WTC11 (cell line): ENCODE measurements at regions not wholly inside any gene's neighbourhood (a gene's known extent, or its start where the extent isn't known, plus 50 kb on each side); places are given as distances from the start of the nearest gene placed in this dataset.

Experiments used
- ATAC-seq: fragments of 200-7000 bp; cut with Tn5 transposase; 2 replicates; pipeline ENCODE4 v1.10.0; 2021; ENCODE audit warnings: mild to moderate bottlenecking, moderate library complexity
- CTCF ChIA-PET: fragments of 300-600 bp; sonication (Branson Sonifier 250); formaldehyde crosslinking; loops from one replicate; lab custom pipeline; 2021; ENCODE audit warnings: antibody characterized with exemption; lab: Charles Lee
- POLR2A ChIA-PET: fragments of 350-600 bp; sonication (Branson Sonifier 250); formaldehyde crosslinking; loops from one replicate; lab custom pipeline; 2021; ENCODE audit warnings: antibody characterized with exemption; lab: Charles Lee
- DNase-seq: peaks from one replicate; pipeline ENCODE4 v3.0.0; 2021; ENCODE audit warnings: low spot score
- H3K27ac Mint-ChIP-seq: 2 replicates; pipeline ENCODE4 v1.8.0; 2021; ENCODE audit warnings: mixed read lengths
- H3K27me3 Mint-ChIP-seq: 2 replicates; pipeline ENCODE4 v1.8.0; 2021; ENCODE audit warnings: low read depth, mild to moderate bottlenecking, moderate library complexity, mixed read lengths
- H3K36me3 Mint-ChIP-seq: 2 replicates; pipeline ENCODE4 v1.8.0; 2021; ENCODE audit warnings: mixed read lengths
- H3K4me1 Mint-ChIP-seq: 2 replicates; pipeline ENCODE4 v1.8.0; 2022; ENCODE audit warnings: mixed read lengths
- H3K4me3 Mint-ChIP-seq: 2 replicates; pipeline ENCODE4 v1.8.0; 2021; ENCODE audit warnings: mild to moderate bottlenecking, moderate library complexity, mixed read lengths
- H3K9me3 Mint-ChIP-seq: 2 replicates; pipeline ENCODE4 v1.8.0; 2021; ENCODE audit warnings: mixed read lengths
- CREM ChIP-seq: sonication (generic); formaldehyde crosslinking; IDR thresholded peaks from 2 replicates; pipeline ENCODE4 v1.8.1; 2022; ENCODE audit warnings: mild to moderate bottlenecking, missing genetic modification reagents, moderate library complexity
- ESRRA ChIP-seq: sonication (generic); formaldehyde crosslinking; IDR thresholded peaks from 2 replicates; pipeline ENCODE4 v1.8.1; 2022; ENCODE audit warnings: mild to moderate bottlenecking, missing genetic modification reagents, borderline replicate concordance
- FOXJ3 ChIP-seq: sonication (generic); formaldehyde crosslinking; IDR thresholded peaks from 2 replicates; pipeline ENCODE4 v1.9.0; 2021; ENCODE audit warnings: missing genetic modification reagents, mild to moderate bottlenecking, borderline replicate concordance
- GTF2I ChIP-seq: fragments of 250-450 bp; sonication (Bioruptor Pico); conservative IDR thresholded peaks from 2 replicates; pipeline ENCODE4 v1.4.0; 2021; ENCODE audit warnings: mild to moderate bottlenecking
- KAT7 ChIP-seq: sonication (generic); formaldehyde crosslinking; IDR thresholded peaks from 2 replicates; pipeline ENCODE4 v1.8.1; 2023; ENCODE audit warnings: missing genetic modification reagents, mild to moderate bottlenecking, borderline replicate concordance
- NR2C2 ChIP-seq: sonication (generic); formaldehyde crosslinking; IDR thresholded peaks from 2 replicates; pipeline ENCODE4 v1.8.0; 2022; ENCODE audit warnings: mild to moderate bottlenecking, missing genetic modification reagents
- NR3C1 ChIP-seq: sonication (generic); formaldehyde crosslinking; conservative IDR thresholded peaks from 2 replicates; pipeline ENCODE4 v1.8.1; 2023; ENCODE audit warnings: low read depth, mild to moderate bottlenecking, missing genetic modification reagents
- SOX15 ChIP-seq: fragments of 250-450 bp; sonication (Bioruptor Pico); IDR thresholded peaks from 2 replicates; pipeline ENCODE4 v1.9.0; 2021; ENCODE audit warnings: mild to moderate bottlenecking
- SP1 ChIP-seq: sonication (generic); formaldehyde crosslinking; conservative IDR thresholded peaks from 2 replicates; pipeline ENCODE4 v1.8.1; 2022; ENCODE audit warnings: missing genetic modification reagents
- TEAD4 ChIP-seq: sonication (generic); formaldehyde crosslinking; IDR thresholded peaks from 2 replicates; pipeline ENCODE4 v1.8.0; 2022; ENCODE audit warnings: mild to moderate bottlenecking, missing genetic modification reagents
- ZNF423 ChIP-seq: fragments of 250-450 bp; sonication (Bioruptor Pico); IDR thresholded peaks from 2 replicates; pipeline ENCODE4 v2.1.2; 2022; ENCODE audit warnings: mild to moderate bottlenecking, moderate library complexity
- ZNF671 ChIP-seq: fragments of 250-450 bp; sonication (Bioruptor Pico); IDR thresholded peaks from 2 replicates; pipeline ENCODE4 v1.8.0; 2021; ENCODE audit warnings: mild to moderate bottlenecking
- TF ChIP-seq, protein P1 (sequence below): fragments of 250-450 bp; sonication (Bioruptor Pico); IDR thresholded peaks from 2 replicates; pipeline ENCODE4 v1.9.0; 2021; ENCODE audit warnings: mild to moderate bottlenecking, borderline replicate concordance
- TF ChIP-seq, protein P2 (sequence below): sonication (generic); formaldehyde crosslinking; IDR thresholded peaks from 2 replicates; pipeline ENCODE4 v1.8.1; 2022; ENCODE audit warnings: mild to moderate bottlenecking, missing genetic modification reagents, moderate library complexity, borderline replicate concordance
- TF ChIP-seq, protein P3 (sequence below): sonication (generic); formaldehyde crosslinking; IDR thresholded peaks from 2 replicates; pipeline ENCODE4 v1.8.1; 2023; ENCODE audit warnings: mild to moderate bottlenecking, missing genetic modification reagents, borderline replicate concordance
- TF ChIP-seq, protein P4 (sequence below): sonication (generic); formaldehyde crosslinking; IDR thresholded peaks from 2 replicates; pipeline ENCODE4 v1.8.1; 2023; ENCODE audit warnings: mild to moderate bottlenecking, missing genetic modification reagents, moderate library complexity
- TF ChIP-seq, protein P5 (sequence below): fragments of 250-450 bp; sonication (Bioruptor Pico); IDR thresholded peaks from 2 replicates; pipeline ENCODE4 v2.1.2; 2022; ENCODE audit warnings: mild to moderate bottlenecking, moderate library complexity

DNA sequence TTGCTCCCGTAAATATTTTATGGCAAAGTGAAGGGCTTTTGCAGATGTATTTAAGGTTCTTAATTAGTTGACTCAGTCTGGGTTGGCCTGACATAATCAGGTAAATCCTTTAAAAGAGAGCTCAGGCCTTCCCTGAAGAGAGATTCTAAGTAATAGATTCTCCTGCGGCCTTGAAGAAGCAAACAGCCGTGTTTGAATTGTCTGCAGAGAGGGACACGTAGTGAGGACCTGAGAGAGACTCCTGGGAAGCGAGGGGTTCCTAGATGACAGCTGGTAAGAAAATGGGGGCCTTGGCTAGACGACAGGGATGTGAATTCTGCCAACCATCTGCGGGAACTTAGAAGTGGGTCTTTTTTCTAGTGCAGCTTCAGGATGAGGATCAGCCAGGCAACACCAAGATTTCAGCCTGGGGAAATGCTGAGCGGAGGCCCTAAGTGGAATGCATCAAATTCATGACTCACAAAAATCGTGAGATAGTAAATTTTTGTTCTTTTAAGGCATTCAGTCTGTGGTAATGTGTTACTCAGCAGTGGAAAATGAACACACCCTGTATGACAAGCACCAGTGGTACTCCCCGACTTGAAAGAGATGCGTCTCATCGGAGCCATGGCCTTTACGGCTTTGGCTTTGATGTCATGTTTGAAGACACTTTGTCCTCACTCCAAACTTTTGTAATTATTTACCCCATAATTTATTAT is 62.1 kb upstream of the SMIM21 start:
- ChIA-PET POLR2A (no interaction called here), CTCF (no interaction called here)
- Mint-ChIP-seq H3K36me3 (peaks cover 5% of the 10 kb centered on the region), H3K27ac (no peak overlapping the region), H3K4me1 (no peaks in the 10 kb centered on the region; the same call in 1 of the 2 replicates), H3K27me3 (no peaks in the 10 kb centered on the region), H3K9me3 (peaks cover 17% of the 10 kb centered on the region), H3K4me3 (no peak overlapping the region)
- DNase-seq = no peak
- no peak for ATAC-seq
- TF ChIP-seq SP1 (CRISPR knock-in tag) (no peak), ZNF671 (CRISPR knock-in tag) (no peak), NR2C2 (CRISPR knock-in tag) (no peak), NR3C1 (CRISPR knock-in tag) (no peak), ESRRA (CRISPR knock-in tag) (no peak), ZNF423 (CRISPR knock-in tag) (no peak), TEAD4 (CRISPR knock-in tag) (no peak), KAT7 (CRISPR knock-in tag) (no peak), FOXJ3 (CRISPR knock-in tag) (no peak), GTF2I (CRISPR knock-in tag) (no peak), CREM (no peak), SOX15 (no peak)
- TF ChIP-seq, protein P1, sequence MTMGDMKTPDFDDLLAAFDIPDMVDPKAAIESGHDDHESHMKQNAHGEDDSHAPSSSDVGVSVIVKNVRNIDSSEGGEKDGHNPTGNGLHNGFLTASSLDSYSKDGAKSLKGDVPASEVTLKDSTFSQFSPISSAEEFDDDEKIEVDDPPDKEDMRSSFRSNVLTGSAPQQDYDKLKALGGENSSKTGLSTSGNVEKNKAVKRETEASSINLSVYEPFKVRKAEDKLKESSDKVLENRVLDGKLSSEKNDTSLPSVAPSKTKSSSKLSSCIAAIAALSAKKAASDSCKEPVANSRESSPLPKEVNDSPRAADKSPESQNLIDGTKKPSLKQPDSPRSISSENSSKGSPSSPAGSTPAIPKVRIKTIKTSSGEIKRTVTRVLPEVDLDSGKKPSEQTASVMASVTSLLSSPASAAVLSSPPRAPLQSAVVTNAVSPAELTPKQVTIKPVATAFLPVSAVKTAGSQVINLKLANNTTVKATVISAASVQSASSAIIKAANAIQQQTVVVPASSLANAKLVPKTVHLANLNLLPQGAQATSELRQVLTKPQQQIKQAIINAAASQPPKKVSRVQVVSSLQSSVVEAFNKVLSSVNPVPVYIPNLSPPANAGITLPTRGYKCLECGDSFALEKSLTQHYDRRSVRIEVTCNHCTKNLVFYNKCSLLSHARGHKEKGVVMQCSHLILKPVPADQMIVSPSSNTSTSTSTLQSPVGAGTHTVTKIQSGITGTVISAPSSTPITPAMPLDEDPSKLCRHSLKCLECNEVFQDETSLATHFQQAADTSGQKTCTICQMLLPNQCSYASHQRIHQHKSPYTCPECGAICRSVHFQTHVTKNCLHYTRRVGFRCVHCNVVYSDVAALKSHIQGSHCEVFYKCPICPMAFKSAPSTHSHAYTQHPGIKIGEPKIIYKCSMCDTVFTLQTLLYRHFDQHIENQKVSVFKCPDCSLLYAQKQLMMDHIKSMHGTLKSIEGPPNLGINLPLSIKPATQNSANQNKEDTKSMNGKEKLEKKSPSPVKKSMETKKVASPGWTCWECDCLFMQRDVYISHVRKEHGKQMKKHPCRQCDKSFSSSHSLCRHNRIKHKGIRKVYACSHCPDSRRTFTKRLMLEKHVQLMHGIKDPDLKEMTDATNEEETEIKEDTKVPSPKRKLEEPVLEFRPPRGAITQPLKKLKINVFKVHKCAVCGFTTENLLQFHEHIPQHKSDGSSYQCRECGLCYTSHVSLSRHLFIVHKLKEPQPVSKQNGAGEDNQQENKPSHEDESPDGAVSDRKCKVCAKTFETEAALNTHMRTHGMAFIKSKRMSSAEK (CRISPR knock-in tag) = no peak
- TF ChIP-seq, protein P2, sequence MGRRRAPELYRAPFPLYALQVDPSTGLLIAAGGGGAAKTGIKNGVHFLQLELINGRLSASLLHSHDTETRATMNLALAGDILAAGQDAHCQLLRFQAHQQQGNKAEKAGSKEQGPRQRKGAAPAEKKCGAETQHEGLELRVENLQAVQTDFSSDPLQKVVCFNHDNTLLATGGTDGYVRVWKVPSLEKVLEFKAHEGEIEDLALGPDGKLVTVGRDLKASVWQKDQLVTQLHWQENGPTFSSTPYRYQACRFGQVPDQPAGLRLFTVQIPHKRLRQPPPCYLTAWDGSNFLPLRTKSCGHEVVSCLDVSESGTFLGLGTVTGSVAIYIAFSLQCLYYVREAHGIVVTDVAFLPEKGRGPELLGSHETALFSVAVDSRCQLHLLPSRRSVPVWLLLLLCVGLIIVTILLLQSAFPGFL (CRISPR knock-in tag) = no peak
- TF ChIP-seq, protein P3, sequence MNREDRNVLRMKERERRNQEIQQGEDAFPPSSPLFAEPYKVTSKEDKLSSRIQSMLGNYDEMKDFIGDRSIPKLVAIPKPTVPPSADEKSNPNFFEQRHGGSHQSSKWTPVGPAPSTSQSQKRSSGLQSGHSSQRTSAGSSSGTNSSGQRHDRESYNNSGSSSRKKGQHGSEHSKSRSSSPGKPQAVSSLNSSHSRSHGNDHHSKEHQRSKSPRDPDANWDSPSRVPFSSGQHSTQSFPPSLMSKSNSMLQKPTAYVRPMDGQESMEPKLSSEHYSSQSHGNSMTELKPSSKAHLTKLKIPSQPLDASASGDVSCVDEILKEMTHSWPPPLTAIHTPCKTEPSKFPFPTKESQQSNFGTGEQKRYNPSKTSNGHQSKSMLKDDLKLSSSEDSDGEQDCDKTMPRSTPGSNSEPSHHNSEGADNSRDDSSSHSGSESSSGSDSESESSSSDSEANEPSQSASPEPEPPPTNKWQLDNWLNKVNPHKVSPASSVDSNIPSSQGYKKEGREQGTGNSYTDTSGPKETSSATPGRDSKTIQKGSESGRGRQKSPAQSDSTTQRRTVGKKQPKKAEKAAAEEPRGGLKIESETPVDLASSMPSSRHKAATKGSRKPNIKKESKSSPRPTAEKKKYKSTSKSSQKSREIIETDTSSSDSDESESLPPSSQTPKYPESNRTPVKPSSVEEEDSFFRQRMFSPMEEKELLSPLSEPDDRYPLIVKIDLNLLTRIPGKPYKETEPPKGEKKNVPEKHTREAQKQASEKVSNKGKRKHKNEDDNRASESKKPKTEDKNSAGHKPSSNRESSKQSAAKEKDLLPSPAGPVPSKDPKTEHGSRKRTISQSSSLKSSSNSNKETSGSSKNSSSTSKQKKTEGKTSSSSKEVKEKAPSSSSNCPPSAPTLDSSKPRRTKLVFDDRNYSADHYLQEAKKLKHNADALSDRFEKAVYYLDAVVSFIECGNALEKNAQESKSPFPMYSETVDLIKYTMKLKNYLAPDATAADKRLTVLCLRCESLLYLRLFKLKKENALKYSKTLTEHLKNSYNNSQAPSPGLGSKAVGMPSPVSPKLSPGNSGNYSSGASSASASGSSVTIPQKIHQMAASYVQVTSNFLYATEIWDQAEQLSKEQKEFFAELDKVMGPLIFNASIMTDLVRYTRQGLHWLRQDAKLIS = no peak
- TF ChIP-seq, protein P4, sequence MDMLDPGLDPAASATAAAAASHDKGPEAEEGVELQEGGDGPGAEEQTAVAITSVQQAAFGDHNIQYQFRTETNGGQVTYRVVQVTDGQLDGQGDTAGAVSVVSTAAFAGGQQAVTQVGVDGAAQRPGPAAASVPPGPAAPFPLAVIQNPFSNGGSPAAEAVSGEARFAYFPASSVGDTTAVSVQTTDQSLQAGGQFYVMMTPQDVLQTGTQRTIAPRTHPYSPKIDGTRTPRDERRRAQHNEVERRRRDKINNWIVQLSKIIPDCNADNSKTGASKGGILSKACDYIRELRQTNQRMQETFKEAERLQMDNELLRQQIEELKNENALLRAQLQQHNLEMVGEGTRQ (CRISPR knock-in tag) = no peak
- TF ChIP-seq, protein P5, sequence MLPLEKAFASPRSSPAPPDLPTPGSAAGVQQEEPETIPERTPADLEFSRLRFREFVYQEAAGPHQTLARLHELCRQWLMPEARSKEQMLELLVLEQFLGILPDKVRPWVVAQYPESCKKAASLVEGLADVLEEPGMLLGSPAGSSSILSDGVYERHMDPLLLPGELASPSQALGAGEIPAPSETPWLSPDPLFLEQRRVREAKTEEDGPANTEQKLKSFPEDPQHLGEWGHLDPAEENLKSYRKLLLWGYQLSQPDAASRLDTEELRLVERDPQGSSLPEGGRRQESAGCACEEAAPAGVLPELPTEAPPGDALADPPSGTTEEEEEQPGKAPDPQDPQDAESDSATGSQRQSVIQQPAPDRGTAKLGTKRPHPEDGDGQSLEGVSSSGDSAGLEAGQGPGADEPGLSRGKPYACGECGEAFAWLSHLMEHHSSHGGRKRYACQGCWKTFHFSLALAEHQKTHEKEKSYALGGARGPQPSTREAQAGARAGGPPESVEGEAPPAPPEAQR = no peak
